ENCODE measurements at regions not wholly inside any gene's neighbourhood (a gene's known extent, or its start where the extent isn't known, plus 50 kb on each side); places are given as distances from the start of the nearest gene placed in this dataset.

DNA sequence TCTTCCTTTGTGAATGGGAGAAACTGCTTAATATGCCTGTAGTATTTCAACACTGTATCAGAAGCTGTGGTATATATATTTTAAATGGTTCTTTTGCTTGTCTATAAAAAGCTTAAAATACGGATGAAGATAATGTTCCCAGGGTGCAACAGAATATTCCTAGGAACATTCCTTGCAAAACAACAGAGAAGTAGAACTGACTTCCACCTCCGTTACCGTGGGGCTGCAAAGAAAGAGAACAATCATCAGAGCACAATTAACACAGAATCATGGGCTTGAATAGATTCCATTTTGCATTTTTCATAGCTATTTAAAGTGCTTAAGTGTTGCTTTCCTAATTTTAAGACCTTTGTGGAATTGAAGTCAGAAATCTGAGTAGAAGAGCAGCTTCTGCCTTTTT, 1227.7 kb downstream of the EFNB2 start:
- Histone ChIP-seq H3K4me3 (no peak overlapping the region), H3K9me3 (ENCODE audit: low read depth) (no peaks in the 10 kb centered on the region), H3K4me1 (ENCODE audit: low read depth) (no peaks in the 10 kb centered on the region), H3K36me3 (no peaks in the 10 kb centered on the region), H3K27ac (no peak overlapping the region), H3K27me3 (no peaks in the 10 kb centered on the region)
- TF ChIP-seq, protein P1, sequence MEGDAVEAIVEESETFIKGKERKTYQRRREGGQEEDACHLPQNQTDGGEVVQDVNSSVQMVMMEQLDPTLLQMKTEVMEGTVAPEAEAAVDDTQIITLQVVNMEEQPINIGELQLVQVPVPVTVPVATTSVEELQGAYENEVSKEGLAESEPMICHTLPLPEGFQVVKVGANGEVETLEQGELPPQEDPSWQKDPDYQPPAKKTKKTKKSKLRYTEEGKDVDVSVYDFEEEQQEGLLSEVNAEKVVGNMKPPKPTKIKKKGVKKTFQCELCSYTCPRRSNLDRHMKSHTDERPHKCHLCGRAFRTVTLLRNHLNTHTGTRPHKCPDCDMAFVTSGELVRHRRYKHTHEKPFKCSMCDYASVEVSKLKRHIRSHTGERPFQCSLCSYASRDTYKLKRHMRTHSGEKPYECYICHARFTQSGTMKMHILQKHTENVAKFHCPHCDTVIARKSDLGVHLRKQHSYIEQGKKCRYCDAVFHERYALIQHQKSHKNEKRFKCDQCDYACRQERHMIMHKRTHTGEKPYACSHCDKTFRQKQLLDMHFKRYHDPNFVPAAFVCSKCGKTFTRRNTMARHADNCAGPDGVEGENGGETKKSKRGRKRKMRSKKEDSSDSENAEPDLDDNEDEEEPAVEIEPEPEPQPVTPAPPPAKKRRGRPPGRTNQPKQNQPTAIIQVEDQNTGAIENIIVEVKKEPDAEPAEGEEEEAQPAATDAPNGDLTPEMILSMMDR (IDR thresholded peaks at IDR 0.05; ENCODE audit: low read depth, low read length): no peak
- no peak for DNase-seq (ENCODE audit: low read depth in 1 of 2, low spot score in 1 of 2)

DNA sequence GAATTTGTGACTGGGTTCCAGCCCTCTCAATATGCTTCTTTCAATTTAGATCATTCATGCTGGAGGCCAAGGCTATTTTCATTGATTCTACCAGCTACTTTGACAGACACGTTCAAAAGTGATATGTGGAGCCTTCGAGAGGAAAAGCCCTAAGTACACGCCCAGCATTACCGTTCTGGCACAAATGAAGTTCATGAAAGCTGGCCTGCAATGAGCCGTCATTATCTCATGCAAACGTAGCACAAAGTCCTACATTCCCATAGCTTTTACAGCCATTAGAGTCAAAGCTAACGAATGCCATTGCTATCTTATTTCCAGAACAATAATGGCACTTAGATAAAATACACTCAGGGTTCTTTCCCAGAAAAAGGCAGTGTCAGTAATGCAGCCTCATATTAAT, 1237.6 kb downstream of the EFNB2 start:
- H3K27me3 ChIP-seq: no peaks in the 10 kb centered on the region
- no peaks in the 10 kb centered on the region for H3K36me3 ChIP-seq
- H3K9me3 ChIP-seq (ENCODE audit: low read depth): no peaks in the 10 kb centered on the region
- TF ChIP-seq, protein P1 (IDR thresholded peaks at IDR 0.05; ENCODE audit: low read depth, low read length): no peak
- no peaks in the 10 kb centered on the region for H3K4me1 ChIP-seq (ENCODE audit: low read depth)
- H3K27ac ChIP-seq: no peak overlapping the region
- no peak for DNase-seq (ENCODE audit: low read depth in 1 of 2, low spot score in 1 of 2)
- no peak overlapping the region for H3K4me3 ChIP-seq

DNA sequence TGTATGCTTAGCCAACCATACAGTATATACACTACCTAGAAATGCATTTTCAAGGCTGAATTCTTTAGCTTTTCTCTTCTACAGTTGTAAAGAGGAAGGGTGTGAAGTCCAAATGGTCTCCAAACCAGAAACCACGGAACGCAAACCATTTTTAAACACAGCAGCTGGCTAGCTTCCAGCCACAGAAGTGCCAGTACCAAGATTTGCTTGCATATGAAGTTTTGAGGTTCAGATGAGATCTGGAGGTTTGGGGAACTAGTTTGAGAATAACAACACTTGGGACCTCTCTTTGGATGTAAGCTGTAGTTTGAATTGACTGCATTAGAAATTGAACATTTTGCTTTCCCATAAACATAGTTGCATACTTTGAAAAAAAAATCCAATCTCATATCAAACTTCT, 1243.5 kb downstream of the EFNB2 start:
- TF ChIP-seq, protein P1 (IDR thresholded peaks at IDR 0.05; ENCODE audit: low read depth, low read length): no peak
- no peak overlapping the region for H3K27ac ChIP-seq
- H3K9me3 ChIP-seq (ENCODE audit: low read depth): no peaks in the 10 kb centered on the region

DNA sequence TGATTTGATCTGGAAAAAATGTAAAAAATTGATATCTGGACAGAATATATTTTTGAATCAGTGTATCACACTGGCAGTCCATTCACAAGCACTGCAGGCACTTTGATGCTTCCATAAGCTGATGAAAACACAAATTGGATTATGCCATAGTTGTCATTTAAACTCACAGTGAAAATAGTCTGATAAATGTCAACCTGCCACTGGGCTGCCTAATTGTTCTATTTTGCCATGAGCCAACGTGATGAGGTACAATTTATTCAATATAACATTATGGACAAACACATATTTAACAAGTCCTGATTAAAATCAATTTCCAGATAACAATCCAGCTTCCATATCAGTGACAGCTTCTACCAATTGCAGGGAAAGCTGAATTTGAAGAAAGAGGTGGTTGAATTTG, 1244.9 kb downstream of the EFNB2 start:
- H3K4me1 ChIP-seq (ENCODE audit: low read depth): no peaks in the 10 kb centered on the region
- no peak overlapping the region for H3K27ac ChIP-seq
- H3K9me3 ChIP-seq (ENCODE audit: low read depth): no peaks in the 10 kb centered on the region
- DNase-seq (ENCODE audit: low read depth in 1 of 2, low spot score in 1 of 2): no peak
- no peaks in the 10 kb centered on the region for H3K36me3 ChIP-seq
- TF ChIP-seq, protein P1 (IDR thresholded peaks at IDR 0.05; ENCODE audit: low read depth, low read length): no peak
- H3K27me3 ChIP-seq: no peaks in the 10 kb centered on the region
- H3K4me3 ChIP-seq: no peak overlapping the region

More for the DNA sequence above, 1243.5 kb downstream of the EFNB2 start:
- Histone ChIP-seq H3K27me3 (no peaks in the 10 kb centered on the region), H3K4me1 (ENCODE audit: low read depth) (no peaks in the 10 kb centered on the region), H3K36me3 (no peaks in the 10 kb centered on the region), H3K4me3 (no peak overlapping the region)
- no peak for DNase-seq (ENCODE audit: low read depth in 1 of 2, low spot score in 1 of 2)

DNA sequence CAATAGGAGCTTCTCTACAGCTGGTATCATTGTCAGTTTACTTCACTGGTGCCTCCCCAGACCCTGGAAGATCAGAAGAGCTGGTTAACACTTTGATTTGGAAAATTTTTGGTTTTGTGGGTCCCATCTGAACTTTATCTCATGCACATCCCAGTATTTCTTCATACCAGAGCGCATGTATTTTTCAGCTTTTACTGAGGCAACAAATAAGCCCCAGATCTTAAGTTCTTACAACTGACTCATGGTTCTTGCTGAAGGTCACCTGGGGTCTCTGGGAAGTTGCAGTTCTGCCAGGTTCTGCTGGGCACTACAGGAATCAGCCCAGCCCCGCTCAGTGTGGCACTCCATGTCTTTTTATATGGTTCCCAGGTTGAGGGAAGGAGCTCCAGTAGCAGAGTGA, 1249.9 kb downstream of the EFNB2 start:
- Histone ChIP-seq H3K9me3 (ENCODE audit: low read depth) (no peaks in the 10 kb centered on the region), H3K4me3 (no peak overlapping the region), H3K27me3 (no peaks in the 10 kb centered on the region), H3K27ac (no peak overlapping the region), H3K36me3 (no peaks in the 10 kb centered on the region), H3K4me1 (ENCODE audit: low read depth) (no peaks in the 10 kb centered on the region)
- TF ChIP-seq, protein P1 (IDR thresholded peaks at IDR 0.05; ENCODE audit: low read depth, low read length): no peak
- no peak for DNase-seq (ENCODE audit: low read depth in 1 of 2, low spot score in 1 of 2)

Measured in cardiac muscle cell (in vitro differentiated cells and primary cell).